Activated B cell treated with CpG ODN at 0.5 μM for 24 hours (primary cell): ENCODE measurements at regions not wholly inside any gene's neighbourhood (a gene's known extent, or its start where the extent isn't known, plus 50 kb on each side); places are given as distances from the start of the nearest gene placed in this dataset.

Experiments
- ATAC-seq: fragments of 200-7000 bp; cut with Tn5 transposase; one replicate; pipeline ENCODE4 v1.10.0; 2021; ENCODE audit warnings: low read depth, mild to moderate bottlenecking, moderate library complexity
- CTCF ChIA-PET: fragments of 350-600 bp; sonication (Branson Sonifier 250); formaldehyde crosslinking; loops from one replicate; lab custom pipeline; 2021; ENCODE audit warnings: antibody characterized with exemption; lab: Charles Lee
- POLR2A ChIA-PET: fragments of 350-600 bp; sonication (Branson Sonifier 250); formaldehyde crosslinking; loops from one replicate; lab custom pipeline; 2021; ENCODE audit warnings: antibody characterized with exemption; lab: Charles Lee
- DNase-seq: peaks from one replicate; pipeline ENCODE4 v3.0.0; 2022
- H3K27ac Mint-ChIP-seq: one replicate; pipeline ENCODE4 v1.8.0; 2020; ENCODE audit warnings: mixed read lengths
- H3K27me3 Mint-ChIP-seq: one replicate; pipeline ENCODE4 v1.8.0; 2021; ENCODE audit warnings: mixed read lengths
- H3K36me3 Mint-ChIP-seq: one replicate; pipeline ENCODE4 v1.8.0; 2021; ENCODE audit warnings: low read depth, mixed read lengths
- H3K4me1 Mint-ChIP-seq: one replicate; pipeline ENCODE4 v1.8.0; 2021; ENCODE audit warnings: mixed read lengths
- H3K4me3 Mint-ChIP-seq: one replicate; pipeline ENCODE4 v1.8.0; 2020; ENCODE audit warnings: mild to moderate bottlenecking, mixed read lengths
- H3K9me3 Mint-ChIP-seq: one replicate; pipeline ENCODE4 v1.8.0; 2020; ENCODE audit warnings: mixed read lengths
- intact Hi-C: fragments of 100-400 bp; cut with micrococcal nuclease; formaldehyde crosslinking; loops from one replicate; pipeline ENCODE4 v1.15.1; 2024
- TF ChIP-seq, protein P1 (sequence below): fragments of 200-600 bp; IDR thresholded peaks from one replicate; pipeline ENCODE4 v1.8.0; 2022; ENCODE audit warnings: antibody characterized with exemption, mild to moderate bottlenecking

DNA sequence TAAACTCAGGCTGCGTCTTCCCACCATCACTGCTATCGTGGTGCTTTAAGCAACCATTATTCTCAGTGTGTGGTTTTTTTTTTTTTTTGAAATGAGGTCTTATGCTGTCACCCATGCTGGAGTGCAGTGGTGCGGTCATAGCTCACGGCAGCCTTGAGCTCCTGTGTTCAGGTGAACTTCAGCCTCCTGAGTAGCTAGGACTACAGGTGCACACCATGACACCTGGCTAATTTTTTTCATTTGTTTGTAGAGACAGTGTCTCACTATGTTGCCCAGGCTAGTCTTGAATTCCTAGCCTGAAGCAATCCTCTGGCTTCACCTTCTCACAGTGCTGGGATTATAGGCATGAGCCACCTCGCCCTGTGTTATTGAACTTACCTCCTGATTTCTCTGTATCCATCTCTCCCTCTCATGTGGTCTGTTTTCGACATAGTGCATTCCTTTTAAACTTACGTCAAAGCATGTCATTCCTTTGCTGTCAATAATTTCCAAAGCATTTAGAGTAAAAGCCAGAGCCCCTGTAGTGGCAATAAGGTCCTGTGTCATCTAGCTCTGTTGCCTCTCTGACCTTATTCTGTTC, 255.5 kb downstream of the SNAPC1 start:
- POLR2A ChIA-PET, result interaction anchor here (0.7 kb wide), 3 partner anchors 15 to 256 kb away, joined by 3 to 4 read pairs (median 4); partner anchors contain the start of gene SNAPC1
- CTCF ChIA-PET, result no interaction called here
- Mint-ChIP-seq H3K4me1 (peaks cover 10% of the 10 kb centered on the region), H3K9me3 (peaks cover 4% of the 10 kb centered on the region), H3K4me3 (no peak overlapping the region), H3K27me3 (peaks cover 3% of the 10 kb centered on the region), H3K36me3 (no peaks in the 10 kb centered on the region), H3K27ac (no peak overlapping the region)
- intact Hi-C loops, result no loop called here
- ATAC-seq (no peak), DNase-seq (no peak)
- TF ChIP-seq, protein P1, sequence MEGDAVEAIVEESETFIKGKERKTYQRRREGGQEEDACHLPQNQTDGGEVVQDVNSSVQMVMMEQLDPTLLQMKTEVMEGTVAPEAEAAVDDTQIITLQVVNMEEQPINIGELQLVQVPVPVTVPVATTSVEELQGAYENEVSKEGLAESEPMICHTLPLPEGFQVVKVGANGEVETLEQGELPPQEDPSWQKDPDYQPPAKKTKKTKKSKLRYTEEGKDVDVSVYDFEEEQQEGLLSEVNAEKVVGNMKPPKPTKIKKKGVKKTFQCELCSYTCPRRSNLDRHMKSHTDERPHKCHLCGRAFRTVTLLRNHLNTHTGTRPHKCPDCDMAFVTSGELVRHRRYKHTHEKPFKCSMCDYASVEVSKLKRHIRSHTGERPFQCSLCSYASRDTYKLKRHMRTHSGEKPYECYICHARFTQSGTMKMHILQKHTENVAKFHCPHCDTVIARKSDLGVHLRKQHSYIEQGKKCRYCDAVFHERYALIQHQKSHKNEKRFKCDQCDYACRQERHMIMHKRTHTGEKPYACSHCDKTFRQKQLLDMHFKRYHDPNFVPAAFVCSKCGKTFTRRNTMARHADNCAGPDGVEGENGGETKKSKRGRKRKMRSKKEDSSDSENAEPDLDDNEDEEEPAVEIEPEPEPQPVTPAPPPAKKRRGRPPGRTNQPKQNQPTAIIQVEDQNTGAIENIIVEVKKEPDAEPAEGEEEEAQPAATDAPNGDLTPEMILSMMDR, result no peak

DNA sequence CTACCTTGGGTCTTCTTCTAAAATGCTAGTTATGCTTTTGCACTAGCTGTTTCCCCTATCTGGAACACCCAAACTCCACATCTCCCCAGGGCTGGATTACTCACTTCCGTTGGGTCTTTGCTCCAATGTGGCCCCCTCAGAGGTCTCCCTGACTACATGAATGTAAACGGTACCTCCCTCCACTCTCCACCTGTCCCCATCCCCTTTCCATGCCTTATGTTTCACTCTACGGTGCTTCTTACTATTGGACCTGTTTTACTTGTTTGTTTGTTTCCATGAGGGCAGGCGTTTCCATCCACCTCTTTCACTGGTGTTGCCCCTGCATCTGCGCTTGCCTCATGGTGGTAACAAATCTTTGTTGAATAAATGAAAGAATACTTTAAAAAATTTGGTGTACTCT, 256.4 kb downstream of the SNAPC1 start:
- no peak for DNase-seq
- intact Hi-C loops, result no loop called here
- no peak overlapping the region for H3K27ac Mint-ChIP-seq
- POLR2A ChIA-PET, result interaction anchor here (0.7 kb wide), 1 partner anchor 73 kb away, joined by 4 read pairs; no protein-coding TSS in a partner anchor
- TF ChIP-seq, protein P1, result no peak
- H3K27me3 Mint-ChIP-seq, result peaks cover 3% of the 10 kb centered on the region
- CTCF ChIA-PET, result no interaction called here
- H3K4me3 Mint-ChIP-seq, result no peak overlapping the region
- no peak for ATAC-seq
- no peaks in the 10 kb centered on the region for H3K36me3 Mint-ChIP-seq
- peaks cover 4% of the 10 kb centered on the region for H3K9me3 Mint-ChIP-seq
- H3K4me1 Mint-ChIP-seq, result peaks cover 10% of the 10 kb centered on the region

DNA sequence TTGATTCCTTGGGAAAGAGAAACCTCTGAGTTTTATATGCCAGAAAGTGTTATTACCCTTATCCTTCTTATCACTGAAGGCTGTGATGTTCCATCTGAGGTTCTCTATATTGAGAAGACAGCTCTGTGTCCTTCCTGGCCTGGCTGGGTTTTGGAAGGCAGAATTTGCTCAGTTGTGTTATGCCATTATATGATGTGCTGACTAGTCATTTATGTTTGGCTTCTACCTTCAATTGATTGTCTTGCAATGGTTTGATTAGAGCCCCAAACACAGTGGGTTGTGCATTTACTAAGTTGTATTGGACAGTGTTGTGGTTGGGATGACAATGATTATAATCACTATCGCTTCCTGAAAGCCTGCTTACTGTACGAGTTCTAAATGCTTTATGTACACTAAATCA, 265.7 kb downstream of the SNAPC1 start:
- Mint-ChIP-seq H3K27me3 (no peaks in the 10 kb centered on the region), H3K4me1 (peaks cover 41% of the 10 kb centered on the region), H3K9me3 (peaks cover 4% of the 10 kb centered on the region), H3K27ac (no peak overlapping the region), H3K36me3 (no peaks in the 10 kb centered on the region), H3K4me3 (no peak overlapping the region)
- TF ChIP-seq, protein P1, result no peak
- no peak for DNase-seq
- ChIA-PET CTCF (interaction anchor here (1.6 kb wide), 1 partner anchor 99 kb away, joined by 7 read pairs; no protein-coding TSS in a partner anchor), POLR2A (no interaction called here)
- intact Hi-C loops, result no loop called here
- no peak for ATAC-seq

DNA sequence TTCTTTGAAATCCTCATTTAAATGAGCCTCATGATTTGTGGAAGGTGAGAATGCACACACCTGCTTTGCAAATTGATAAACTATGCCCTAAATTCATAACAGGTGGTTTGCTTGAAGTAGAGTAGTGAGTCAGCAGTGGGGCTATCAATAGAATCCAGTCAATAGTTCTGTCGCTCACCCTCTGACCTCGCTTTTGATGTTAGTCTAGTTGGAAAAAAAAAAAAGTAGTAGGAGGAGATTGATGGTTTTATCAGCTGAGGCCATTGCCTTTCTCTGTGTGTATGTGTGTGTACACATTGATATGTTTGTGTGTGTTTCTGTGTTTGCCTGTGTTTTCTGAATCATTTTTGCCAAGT, 267.3 kb downstream of the SNAPC1 start:
- Mint-ChIP-seq H3K4me1 (peaks cover 41% of the 10 kb centered on the region), H3K9me3 (peaks cover 7% of the 10 kb centered on the region), H3K36me3 (no peaks in the 10 kb centered on the region), H3K4me3 (peak overlapping the region; percentile 9), H3K27ac (no peak overlapping the region), H3K27me3 (no peaks in the 10 kb centered on the region)
- no peak for DNase-seq
- ChIA-PET POLR2A (no interaction called here), CTCF (no interaction called here)
- TF ChIP-seq, protein P1, result no peak
- no peak for ATAC-seq
- intact Hi-C loops, result loop anchor here (1.0 kb wide), 1 partner anchor 10 kb away; no protein-coding TSS in a partner anchor

DNA sequence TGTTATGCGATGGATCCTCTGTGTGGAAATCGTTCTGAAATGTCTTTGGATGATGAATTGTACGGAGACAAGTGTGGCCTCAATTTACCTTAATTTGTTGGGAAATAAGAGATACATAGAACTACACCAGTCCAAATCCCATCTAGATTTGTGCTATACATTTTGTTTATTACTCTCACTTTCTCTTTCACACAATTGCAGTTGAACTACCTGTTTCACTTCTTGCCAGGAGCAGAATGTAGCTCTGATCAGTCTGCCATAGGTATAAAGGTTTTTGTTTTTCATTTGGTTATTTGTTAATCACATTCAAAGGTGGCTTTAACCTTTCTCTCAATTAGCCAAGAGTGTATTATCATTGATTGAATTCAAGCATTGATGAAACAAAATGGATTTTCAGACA, 268.2 kb downstream of the SNAPC1 start:
- DNase-seq (no peak), ATAC-seq (no peak)
- ChIA-PET CTCF (interaction anchor here (1.9 kb wide), 1 partner anchor 105 kb away, joined by 4 read pairs; no protein-coding TSS in a partner anchor), POLR2A (interaction anchor here (1.1 kb wide), 1 partner anchor 47 kb away, joined by 3 read pairs; no protein-coding TSS in a partner anchor)
- H3K27ac Mint-ChIP-seq, result no peak overlapping the region
- intact Hi-C loops, result no loop called here
- H3K9me3 Mint-ChIP-seq, result peaks cover 3% of the 10 kb centered on the region
- TF ChIP-seq, protein P1, result no peak
- no peaks in the 10 kb centered on the region for H3K27me3 Mint-ChIP-seq
- H3K36me3 Mint-ChIP-seq, result no peaks in the 10 kb centered on the region
- peaks cover 41% of the 10 kb centered on the region for H3K4me1 Mint-ChIP-seq
- H3K4me3 Mint-ChIP-seq, result peak overlapping the region; percentile 9
